ENCODE measurements at regions not wholly inside any gene's neighbourhood (a gene's known extent, or its start where the extent isn't known, plus 50 kb on each side); places are given as distances from the start of the nearest gene placed in this dataset.

- DNase-seq (ENCODE audit: low read depth in 1 of 2, low spot score in 1 of 2): no peak
Observed at GRCh38 chr11:45597097-45597496, 68.3 kb downstream of the CHST1 start.

- DNase-seq (ENCODE audit: low read depth in 1 of 2, low spot score in 1 of 2): no peak
Observed at GRCh38 chr11:45596571-45596970, 68.9 kb downstream of the CHST1 start.

GRCh38 chr11:45593992-45594391, 71.4 kb downstream of the CHST1 start:
- no peak for DNase-seq (ENCODE audit: low read depth in 1 of 2, low spot score in 1 of 2)

- no peak for DNase-seq (ENCODE audit: low read depth in 1 of 2, low spot score in 1 of 2)
Observed at GRCh38 chr11:45592636-45593035, 72.8 kb downstream of the CHST1 start.

GRCh38 chr11:45590743-45591142, 74.7 kb downstream of the CHST1 start:
- no peak for DNase-seq (ENCODE audit: low read depth in 1 of 2, low spot score in 1 of 2)

- DNase-seq (ENCODE audit: low read depth in 1 of 2, low spot score in 1 of 2): no peak
Observed at GRCh38 chr11:45585205-45585604, 80.2 kb downstream of the CHST1 start.

- no peak for DNase-seq (ENCODE audit: low read depth in 1 of 2, low spot score in 1 of 2)
Observed at GRCh38 chr11:45583981-45584566, 81.3 kb downstream of the CHST1 start.

- DNase-seq (ENCODE audit: low read depth in 1 of 2, low spot score in 1 of 2): no peak
Observed at GRCh38 chr11:45580399-45580798, 85.0 kb downstream of the CHST1 start.

GRCh38 chr11:45578316-45578715, 87.1 kb downstream of the CHST1 start:
- DNase-seq (ENCODE audit: low read depth in 1 of 2, low spot score in 1 of 2): no peak

- no peak for DNase-seq (ENCODE audit: low read depth in 1 of 2, low spot score in 1 of 2)
Observed at GRCh38 chr11:45577752-45578151, 87.7 kb downstream of the CHST1 start.

- DNase-seq (ENCODE audit: low read depth in 1 of 2, low spot score in 1 of 2): no peak
Observed at GRCh38 chr11:45576461-45577215, 88.8 kb downstream of the CHST1 start.

- DNase-seq (ENCODE audit: low read depth in 1 of 2, low spot score in 1 of 2): no peak
Observed at GRCh38 chr11:45573728-45574127, 91.7 kb downstream of the CHST1 start.

GRCh38 chr11:45572354-45573123, 92.9 kb downstream of the CHST1 start:
- DNase-seq (ENCODE audit: low read depth in 1 of 2, low spot score in 1 of 2): no peak

- no peak for DNase-seq (ENCODE audit: low read depth in 1 of 2, low spot score in 1 of 2)
Observed at GRCh38 chr11:45569776-45570175, 95.6 kb downstream of the CHST1 start.

- DNase-seq (ENCODE audit: low read depth in 1 of 2, low spot score in 1 of 2): no peak
Observed at GRCh38 chr11:45568049-45568448, 97.4 kb downstream of the CHST1 start.

- DNase-seq (ENCODE audit: low read depth in 1 of 2, low spot score in 1 of 2): no peak
Observed at GRCh38 chr11:45565446-45565988, 99.9 kb downstream of the CHST1 start.

- no peak for DNase-seq (ENCODE audit: low read depth in 1 of 2, low spot score in 1 of 2)
Observed at GRCh38 chr11:45563810-45564209, 101.6 kb downstream of the CHST1 start.

- DNase-seq (ENCODE audit: low read depth in 1 of 2, low spot score in 1 of 2): no peak
Observed at GRCh38 chr11:45563171-45563570, 102.3 kb downstream of the CHST1 start.

GRCh38 chr11:45560913-45561281, 104.5 kb downstream of the CHST1 start:
- DNase-seq (ENCODE audit: low read depth in 1 of 2, low spot score in 1 of 2): no peak

GRCh38 chr11:45560155-45560912, 105.1 kb downstream of the CHST1 start:
- no peak for DNase-seq (ENCODE audit: low read depth in 1 of 2, low spot score in 1 of 2)
